ENCODE measurements at regions not wholly inside any gene's neighbourhood (a gene's known extent, or its start where the extent isn't known, plus 50 kb on each side); places are given as distances from the start of the nearest gene placed in this dataset.

DNA sequence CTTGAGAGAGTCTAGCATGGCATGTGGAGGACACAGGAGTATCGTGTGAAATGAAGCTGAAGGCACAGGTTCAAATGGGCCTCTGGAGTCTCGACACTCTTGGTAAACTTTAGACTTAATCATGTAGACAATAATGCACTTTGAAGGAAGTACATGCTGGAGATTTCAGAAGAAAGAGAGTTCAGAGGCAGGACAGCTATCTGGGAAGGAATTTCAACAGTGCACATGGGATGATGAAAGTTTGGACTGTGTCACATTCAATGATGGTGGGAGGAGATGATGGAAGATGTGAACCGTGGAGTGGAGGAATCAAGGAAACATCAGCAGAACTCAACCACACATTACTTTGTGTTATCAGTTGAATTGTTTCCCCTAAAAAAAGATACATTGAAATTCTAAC is 88.6 kb upstream of the PAPPA start:
- Histone ChIP-seq H3K9ac (ENCODE audit: low read length) (no peak overlapping the region), H3K4me1 (ENCODE audit: low read length) (no peaks in the 10 kb centered on the region), H3K9me3 (replicated peaks; ENCODE audit: insufficient read depth, low read length) (no peaks in the 10 kb centered on the region; the same call in 1 of the 2 replicates), H3K27ac (ENCODE audit: low read length) (no peak overlapping the region), H3K9me2 (replicated peaks; ENCODE audit: insufficient read depth, low read length) (no peaks in the 10 kb centered on the region), H3F3A (ENCODE audit: insufficient read depth, low read length) (no peaks in the 10 kb centered on the region), H3K79me2 (ENCODE audit: low read length) (no peaks in the 10 kb centered on the region), H3K4me2 (ENCODE audit: low read depth, low read length) (no peak overlapping the region), H3K27me3 (replicated peaks; ENCODE audit: insufficient read depth, low read length) (no peaks in the 10 kb centered on the region), H4K20me1 (ENCODE audit: insufficient read depth, low read length) (no peaks in the 10 kb centered on the region), H2AFZ (ENCODE audit: low read length) (no peak overlapping the region), H3K36me3 (replicated peaks; ENCODE audit: insufficient read depth, low read length) (no peaks in the 10 kb centered on the region), H3K4me3 (ENCODE audit: low read length) (no peak overlapping the region)
- TF ChIP-seq EZH2phosphoT487 (IDR thresholded peaks at IDR 0.05; ENCODE audit: low read length) = no peak
- TF ChIP-seq, protein P1, sequence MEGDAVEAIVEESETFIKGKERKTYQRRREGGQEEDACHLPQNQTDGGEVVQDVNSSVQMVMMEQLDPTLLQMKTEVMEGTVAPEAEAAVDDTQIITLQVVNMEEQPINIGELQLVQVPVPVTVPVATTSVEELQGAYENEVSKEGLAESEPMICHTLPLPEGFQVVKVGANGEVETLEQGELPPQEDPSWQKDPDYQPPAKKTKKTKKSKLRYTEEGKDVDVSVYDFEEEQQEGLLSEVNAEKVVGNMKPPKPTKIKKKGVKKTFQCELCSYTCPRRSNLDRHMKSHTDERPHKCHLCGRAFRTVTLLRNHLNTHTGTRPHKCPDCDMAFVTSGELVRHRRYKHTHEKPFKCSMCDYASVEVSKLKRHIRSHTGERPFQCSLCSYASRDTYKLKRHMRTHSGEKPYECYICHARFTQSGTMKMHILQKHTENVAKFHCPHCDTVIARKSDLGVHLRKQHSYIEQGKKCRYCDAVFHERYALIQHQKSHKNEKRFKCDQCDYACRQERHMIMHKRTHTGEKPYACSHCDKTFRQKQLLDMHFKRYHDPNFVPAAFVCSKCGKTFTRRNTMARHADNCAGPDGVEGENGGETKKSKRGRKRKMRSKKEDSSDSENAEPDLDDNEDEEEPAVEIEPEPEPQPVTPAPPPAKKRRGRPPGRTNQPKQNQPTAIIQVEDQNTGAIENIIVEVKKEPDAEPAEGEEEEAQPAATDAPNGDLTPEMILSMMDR (IDR thresholded peaks at IDR 0.05; ENCODE audit: low read length) = no peak
- TF ChIP-seq EZH2 (optimal IDR thresholded peaks at IDR 0.05; ENCODE audit: low read depth, low read length) = no peak
- DNase-seq = no peak

DNA sequence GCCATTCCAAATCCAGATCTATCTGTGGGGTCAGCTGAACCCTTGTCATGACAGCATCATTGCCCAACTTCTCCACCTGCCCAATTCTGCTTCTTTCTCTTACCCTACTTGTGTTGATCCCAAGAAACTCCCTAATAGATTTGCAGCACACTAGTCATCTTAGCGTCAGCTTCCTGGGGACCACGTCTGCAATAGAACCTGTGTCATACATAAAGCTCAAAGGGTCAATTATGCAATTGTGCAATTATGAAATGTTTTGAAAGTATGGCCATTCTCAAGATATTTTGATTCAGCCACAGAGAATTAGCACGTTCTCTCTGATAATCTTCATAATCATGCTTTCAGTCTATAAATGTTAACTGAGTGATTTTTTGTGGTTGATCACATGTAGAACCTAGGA is 87.4 kb upstream of the PAPPA start:
- Histone ChIP-seq H3K4me3 (ENCODE audit: low read length) (no peak overlapping the region), H3K4me2 (ENCODE audit: low read depth, low read length) (no peak overlapping the region), H3K79me2 (ENCODE audit: low read length) (no peaks in the 10 kb centered on the region)

DNA sequence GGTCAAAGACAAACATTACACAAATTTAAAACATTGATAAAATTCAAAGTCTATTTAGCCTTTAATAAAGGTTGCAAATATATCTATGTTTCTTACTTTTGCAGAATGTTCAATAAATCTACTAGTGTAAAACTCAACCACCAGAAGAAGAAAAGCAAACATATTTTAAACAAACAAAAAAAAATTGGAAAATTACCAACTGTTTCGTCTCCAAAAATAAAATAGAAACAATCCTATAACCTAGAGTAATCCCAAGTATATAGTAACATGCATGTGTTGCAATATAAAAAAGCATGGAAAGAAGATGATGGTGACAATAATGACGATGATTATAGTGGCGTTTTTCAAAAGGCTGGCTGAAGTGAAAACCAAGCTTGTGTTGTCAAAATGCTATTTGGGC is 86.0 kb upstream of the PAPPA start:
- Histone ChIP-seq H4K20me1 (ENCODE audit: insufficient read depth, low read length) (no peaks in the 10 kb centered on the region), H3K9me3 (replicated peaks; ENCODE audit: insufficient read depth, low read length) (no peaks in the 10 kb centered on the region), H3K79me2 (ENCODE audit: low read length) (no peaks in the 10 kb centered on the region), H3K27ac (ENCODE audit: low read length) (no peak overlapping the region), H3K4me3 (ENCODE audit: low read length) (no peak overlapping the region), H2AFZ (ENCODE audit: low read length) (no peak overlapping the region), H3K4me1 (ENCODE audit: low read length) (no peaks in the 10 kb centered on the region), H3F3A (ENCODE audit: insufficient read depth, low read length) (no peaks in the 10 kb centered on the region), H3K27me3 (replicated peaks; ENCODE audit: insufficient read depth, low read length) (no peaks in the 10 kb centered on the region), H3K9ac (ENCODE audit: low read length) (no peak overlapping the region), H3K9me2 (replicated peaks; ENCODE audit: insufficient read depth, low read length) (no peaks in the 10 kb centered on the region), H3K36me3 (replicated peaks; ENCODE audit: insufficient read depth, low read length) (no peaks in the 10 kb centered on the region), H3K4me2 (ENCODE audit: low read depth, low read length) (no peak overlapping the region)
- TF ChIP-seq EZH2 (optimal IDR thresholded peaks at IDR 0.05; ENCODE audit: low read depth, low read length) = no peak
- TF ChIP-seq, protein P1 (IDR thresholded peaks at IDR 0.05; ENCODE audit: low read length) = no peak
- no peak for TF ChIP-seq EZH2phosphoT487 (IDR thresholded peaks at IDR 0.05; ENCODE audit: low read length)
- DNase-seq = no peak

More for the DNA sequence above, 87.4 kb upstream of the PAPPA start:
- no peaks in the 10 kb centered on the region for H3K4me1 ChIP-seq (ENCODE audit: low read length)
- H3K9me2 ChIP-seq (replicated peaks; ENCODE audit: insufficient read depth, low read length) = no peaks in the 10 kb centered on the region
- no peak for DNase-seq
- no peaks in the 10 kb centered on the region for H4K20me1 ChIP-seq (ENCODE audit: insufficient read depth, low read length)
- no peak overlapping the region for H3K27ac ChIP-seq (ENCODE audit: low read length)
- no peaks in the 10 kb centered on the region for H3K36me3 ChIP-seq (replicated peaks; ENCODE audit: insufficient read depth, low read length)
- no peaks in the 10 kb centered on the region for H3K27me3 ChIP-seq (replicated peaks; ENCODE audit: insufficient read depth, low read length)
- H3K9me3 ChIP-seq (replicated peaks; ENCODE audit: insufficient read depth, low read length) = no peaks in the 10 kb centered on the region
- no peak overlapping the region for H2AFZ ChIP-seq (ENCODE audit: low read length)
- TF ChIP-seq, protein P1 (IDR thresholded peaks at IDR 0.05; ENCODE audit: low read length) = no peak
- no peak for TF ChIP-seq EZH2phosphoT487 (IDR thresholded peaks at IDR 0.05; ENCODE audit: low read length)
- no peaks in the 10 kb centered on the region for H3F3A ChIP-seq (ENCODE audit: insufficient read depth, low read length)
- H3K9ac ChIP-seq (ENCODE audit: low read length) = no peak overlapping the region
